Astrocyte of the spinal cord (primary cell): ENCODE measurements at regions not wholly inside any gene's neighbourhood (a gene's known extent, or its start where the extent isn't known, plus 50 kb on each side); places are given as distances from the start of the nearest gene placed in this dataset.

ENCODE experiments used
- DNase-seq: peaks from one replicate; pipeline ENCODE4 v3.0.0; 2011; ENCODE audit warnings: low read depth, low spot score
- H3K4me3 ChIP-seq: 2 replicates; pipeline ENCODE4 v1.5.1; 2011; ENCODE audit warnings: low read depth, mild to moderate bottlenecking, low read length, moderate library complexity
- CTCF ChIP-seq: IDR thresholded peaks from 2 replicates; pipeline ENCODE4 v1.5.1; 2012; ENCODE audit warnings: low read depth, mild to moderate bottlenecking, low read length, inconsistent platforms
- in situ Hi-C: cut with HindIII; loops from 2 replicates; pipeline ENCODE4 v1.10.0; 2017; ENCODE audit warnings: low sequenced_read_pairs

- in situ Hi-C loops, result no loop called here
- H3K4me3 ChIP-seq, result no peak overlapping the region
- DNase-seq, result no peak
- no peak for TF ChIP-seq CTCF
Measured at GRCh38 chr21:28699596-28700259, 292.9 kb downstream of the LTN1 start.

- no peak for DNase-seq
- TF ChIP-seq CTCF, result no peak
- no peak overlapping the region for H3K4me3 ChIP-seq
- in situ Hi-C loops, result no loop called here
Measured at GRCh38 chr21:28699186-28699585, 293.5 kb downstream of the LTN1 start.

GRCh38 chr21:28696844-28697410 lies 295.8 kb downstream of the LTN1 start:
- in situ Hi-C loops, result no loop called here
- DNase-seq, result no peak
- H3K4me3 ChIP-seq, result no peak overlapping the region
- TF ChIP-seq CTCF, result no peak

GRCh38 chr21:28693476-28693875 lies 299.2 kb downstream of the LTN1 start:
- no peak for DNase-seq
- H3K4me3 ChIP-seq, result no peak overlapping the region
- in situ Hi-C loops, result no loop called here
- no peak for TF ChIP-seq CTCF

GRCh38 chr21:28690196-28690595 lies 302.5 kb downstream of the LTN1 start:
- no peak for DNase-seq
- no peak for TF ChIP-seq CTCF
- no peak overlapping the region for H3K4me3 ChIP-seq
- in situ Hi-C loops, result no loop called here

GRCh38 chr21:28688381-28688780 lies 304.3 kb downstream of the LTN1 start:
- DNase-seq, result no peak
- H3K4me3 ChIP-seq, result no peak overlapping the region
- no peak for TF ChIP-seq CTCF
- in situ Hi-C loops, result no loop called here
